GM12864 (cell line): ENCODE measurements at regions not wholly inside any gene's neighbourhood (a gene's known extent, or its start where the extent isn't known, plus 50 kb on each side); places are given as distances from the start of the nearest gene placed in this dataset.
"Not testable (repeated sequence)": the region's sequence is repeated elsewhere in the genome, so short reads cannot be mapped to it uniquely, and the experiment has no call there.

ENCODE experiments used
- DNase-seq: peaks from one replicate; pipeline ENCODE4 v3.0.0-alpha.2; 2011; ENCODE audit warnings: low read depth
- H3K4me3 ChIP-seq: 2 replicates; pipeline ENCODE4 v1.5.1; 2011; ENCODE audit warnings: mild to moderate bottlenecking, low read depth, low read length, control low read depth
- CTCF ChIP-seq: IDR thresholded peaks from 2 replicates; pipeline ENCODE4 v1.5.1; 2011; ENCODE audit warnings: low read depth, mild to moderate bottlenecking, moderate library complexity, low read length, control low read depth, inconsistent platforms; ENCODE audit errors: missing control alignments

GRCh38 chr10:23834091-23834490 lies 374.8 kb upstream of the KIAA1217 start:
- TF ChIP-seq CTCF: no peak
- H3K4me3 ChIP-seq: no peak overlapping the region
- DNase-seq: no peak

DNA sequence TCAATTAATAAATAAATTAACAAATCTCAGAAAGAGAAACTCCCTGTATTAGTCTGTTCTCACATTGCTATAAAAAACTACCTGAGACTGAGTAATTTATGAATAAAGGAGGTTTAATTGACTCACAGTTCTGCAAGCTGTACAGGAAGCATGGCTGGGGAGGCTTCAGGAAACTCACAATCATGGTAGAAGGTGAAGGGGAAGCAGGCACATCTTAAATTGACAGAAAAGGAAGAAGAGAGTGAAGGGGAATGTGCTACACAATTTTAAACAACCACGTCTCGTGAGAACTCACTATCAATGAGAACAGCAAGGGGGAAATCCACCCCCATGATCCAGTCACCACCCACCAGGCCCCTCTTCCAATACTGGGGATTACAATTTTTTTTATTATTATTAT lies 358.3 kb upstream of the KIAA1217 start:
- no peak for DNase-seq
- TF ChIP-seq CTCF: no peak
- no peak overlapping the region for H3K4me3 ChIP-seq

- DNase-seq: no peak
- TF ChIP-seq CTCF: no peak
- no peak overlapping the region for H3K4me3 ChIP-seq
Observed at GRCh38 chr10:23859598-23859997, 349.3 kb upstream of the KIAA1217 start.

DNA sequence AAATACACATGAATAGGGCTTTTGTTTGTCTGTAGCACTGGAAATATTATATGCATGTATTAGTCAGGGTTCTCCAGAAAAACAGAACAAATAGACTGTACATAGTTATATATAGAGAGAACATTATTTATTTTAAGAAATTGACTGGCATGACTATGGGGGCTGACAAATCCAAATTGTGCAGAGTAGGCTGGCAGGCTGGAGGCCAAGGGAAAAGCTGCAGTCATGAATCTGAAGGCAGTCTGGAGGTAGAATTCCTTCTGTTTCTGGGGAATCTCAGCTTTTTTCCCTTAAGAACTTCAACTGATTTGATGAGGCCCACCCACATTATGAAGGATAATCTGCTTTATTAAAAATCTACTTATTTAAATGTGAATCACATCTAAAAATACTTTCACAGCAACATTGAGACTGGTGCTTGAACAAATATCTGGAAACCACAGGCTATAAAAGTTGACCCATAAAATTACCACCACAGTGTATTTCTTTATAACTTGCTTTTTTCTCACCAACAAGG lies 344.2 kb upstream of the KIAA1217 start:
- no peak for TF ChIP-seq CTCF
- no peak for DNase-seq
- H3K4me3 ChIP-seq: no peak overlapping the region

DNA sequence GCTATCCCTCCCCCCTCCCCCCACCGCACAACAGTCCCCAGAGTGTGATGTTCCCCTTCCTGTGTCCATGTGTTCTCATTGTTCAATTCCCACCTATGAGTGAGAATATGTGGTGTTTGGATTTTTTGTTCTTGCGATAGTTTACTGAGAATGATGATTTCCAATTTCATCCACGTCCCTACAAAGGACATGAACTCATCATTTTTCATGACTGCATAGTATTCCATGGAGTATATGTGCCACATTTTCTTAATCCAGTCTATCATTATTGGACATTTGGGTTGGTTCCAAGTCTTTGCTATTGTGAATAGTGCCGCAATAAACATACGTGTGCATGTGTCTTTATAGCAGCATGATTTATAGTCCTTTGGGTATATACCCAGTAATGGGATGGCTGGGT lies 342.0 kb upstream of the KIAA1217 start:
- not testable (repeated sequence) for DNase-seq, H3K4me3 ChIP-seq

DNA sequence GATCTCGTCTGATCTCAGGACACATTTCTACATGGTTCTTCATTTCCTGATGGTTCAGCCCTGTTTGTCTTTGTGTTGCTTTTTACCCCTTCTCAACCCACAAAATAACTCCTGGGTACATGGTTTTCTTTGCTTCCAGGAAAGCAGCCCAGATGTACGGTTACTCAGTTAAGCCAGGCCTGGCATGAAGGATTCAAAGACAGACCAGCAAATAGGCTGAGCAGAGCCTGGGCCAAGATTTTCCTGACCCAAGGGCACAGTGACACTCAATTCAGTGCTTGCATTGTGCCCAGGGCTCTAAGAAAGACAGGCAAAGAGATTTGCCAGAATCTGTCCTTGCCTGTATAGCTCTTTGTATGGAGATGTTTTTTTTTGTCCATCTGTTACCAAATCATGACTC lies 340.8 kb upstream of the KIAA1217 start:
- TF ChIP-seq CTCF: no peak
- H3K4me3 ChIP-seq: no peak overlapping the region
- DNase-seq: no peak

DNA sequence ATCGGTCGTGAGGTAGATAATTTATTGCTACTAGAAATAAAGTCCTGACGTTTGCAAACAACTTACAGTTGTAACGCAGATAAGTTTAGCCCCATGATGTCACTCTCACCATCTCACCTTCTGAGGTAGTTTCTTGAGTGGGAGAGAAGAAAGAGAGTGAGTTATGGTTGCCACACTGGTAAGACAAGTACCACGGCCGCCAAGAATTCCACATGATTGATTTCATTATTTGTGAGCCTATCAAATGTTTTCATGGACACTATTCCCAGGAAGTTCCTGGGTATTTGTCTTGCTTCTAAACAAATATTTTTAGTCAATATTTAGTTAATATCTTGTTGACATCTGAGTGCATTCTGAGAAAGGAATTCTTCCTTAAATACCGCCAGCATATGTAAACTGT lies 339.4 kb upstream of the KIAA1217 start:
- H3K4me3 ChIP-seq: no peak overlapping the region
- no peak for DNase-seq
- TF ChIP-seq CTCF: no peak
